GM19467 (cell line): ENCODE measurements at regions not wholly inside any gene's neighbourhood (a gene's known extent, or its start where the extent isn't known, plus 50 kb on each side); places are given as distances from the start of the nearest gene placed in this dataset.
"Not testable (repeated sequence)": the region's sequence is repeated elsewhere in the genome, so short reads cannot be mapped to it uniquely, and the experiment has no call there.

Source experiments
- ATAC-seq: cut with Tn5 transposase; IDR thresholded peaks from one replicate; pipeline ENCODE4 v1.9.1; 2021; ENCODE audit warnings: mild to moderate bottlenecking, moderate library complexity; ENCODE audit not compliant: unreplicated experiment

DNA sequence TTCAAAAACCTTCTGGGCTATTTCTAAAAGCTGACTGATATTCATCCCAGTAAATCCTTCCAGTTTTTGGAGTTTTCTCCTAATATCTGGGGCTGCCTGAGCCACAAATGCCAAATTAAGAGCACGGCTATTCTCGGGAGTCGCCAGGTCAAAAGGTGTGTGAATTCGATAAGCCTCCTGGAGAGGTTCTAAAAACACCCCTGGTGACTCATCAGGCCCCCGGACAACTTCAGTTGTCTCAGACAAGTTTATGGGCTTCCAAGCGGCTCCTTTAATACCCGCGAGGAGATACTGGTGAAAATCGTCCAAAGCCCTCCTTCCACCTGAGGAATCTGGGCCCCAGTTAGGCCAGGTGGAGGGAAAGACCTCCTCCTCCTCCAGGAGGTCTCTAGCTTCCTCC, 677.1 kb downstream of the TMEM121 start:
- no peak for ATAC-seq

DNA sequence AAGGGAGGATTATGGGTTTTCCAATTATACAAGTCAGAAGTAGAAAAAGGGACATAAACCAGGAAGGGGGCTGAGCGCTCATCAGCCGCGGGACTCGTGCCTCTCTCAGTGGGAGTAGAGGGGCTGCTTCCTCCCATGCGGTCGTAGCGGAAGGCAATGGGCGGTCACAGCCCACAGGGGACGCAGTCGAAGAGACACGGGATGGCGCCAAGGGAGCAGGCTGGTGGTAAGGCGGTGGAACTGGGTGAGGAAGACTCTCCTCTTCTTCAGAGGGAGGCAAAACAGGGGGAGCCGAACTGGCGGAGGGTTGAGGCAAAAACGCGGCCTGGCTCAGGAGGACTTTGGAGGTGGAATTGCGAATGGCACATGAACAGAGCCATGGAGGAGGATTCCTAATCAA, 677.7 kb downstream of the TMEM121 start:
- no peak for ATAC-seq

DNA sequence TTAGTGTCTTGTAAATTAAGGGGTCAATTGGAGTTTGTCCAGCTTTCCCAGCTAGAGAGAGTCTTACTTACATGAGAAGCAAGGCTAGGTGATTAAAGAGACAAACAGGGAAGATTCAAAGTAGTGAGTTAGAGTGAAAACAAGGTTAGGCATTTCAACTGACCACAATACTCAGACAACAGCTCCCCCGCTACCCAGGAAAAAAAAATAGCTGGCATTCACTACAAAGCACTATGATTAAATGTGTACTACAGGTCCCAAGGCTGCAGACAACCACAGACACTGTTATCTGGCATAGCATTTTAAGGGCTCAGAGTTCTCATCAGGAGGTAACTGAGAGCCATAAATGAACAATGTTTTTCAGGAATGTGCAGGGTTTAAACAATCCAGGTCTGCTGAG, 680.9 kb downstream of the TMEM121 start:
- no peak for ATAC-seq

DNA sequence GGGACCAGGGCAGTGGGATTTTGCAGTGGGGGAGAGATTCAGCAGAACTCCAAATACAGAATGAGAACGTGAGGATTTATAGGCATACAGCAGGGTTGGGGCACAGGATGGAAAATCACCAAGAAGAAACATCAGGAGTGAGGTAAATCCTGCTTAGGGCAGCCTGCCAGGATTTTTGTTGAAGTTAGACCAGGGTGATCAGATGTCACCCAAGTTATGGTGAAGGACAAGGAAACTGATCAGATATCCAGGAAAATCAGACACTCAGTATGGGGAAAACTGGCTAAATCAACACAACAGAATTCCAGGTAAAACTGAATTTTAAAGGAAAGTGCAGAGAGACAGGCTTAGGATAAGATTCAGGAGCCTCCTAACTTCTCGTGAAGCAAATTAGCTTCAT, 682.4 kb downstream of the TMEM121 start:
- ATAC-seq = no peak

DNA sequence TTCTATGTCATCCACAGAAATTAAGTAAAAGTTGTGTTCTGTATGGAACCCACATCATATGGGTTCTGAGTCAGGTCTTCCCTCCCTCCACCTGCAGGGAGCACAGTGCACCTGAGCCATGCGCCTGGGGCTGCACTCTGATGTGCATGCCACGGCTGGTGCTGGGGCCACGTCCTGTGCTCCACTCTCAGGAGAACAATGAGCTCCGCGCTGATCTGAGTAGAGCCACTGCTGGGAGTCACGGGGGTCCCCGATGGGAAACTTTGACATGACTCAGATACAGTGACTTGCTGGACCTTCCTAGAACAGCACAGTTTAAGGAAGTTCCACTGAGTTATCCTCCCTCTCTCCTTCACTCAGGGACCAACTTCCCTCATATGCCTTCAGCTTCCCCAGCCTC, 683.4 kb downstream of the TMEM121 start:
- no peak for ATAC-seq

DNA sequence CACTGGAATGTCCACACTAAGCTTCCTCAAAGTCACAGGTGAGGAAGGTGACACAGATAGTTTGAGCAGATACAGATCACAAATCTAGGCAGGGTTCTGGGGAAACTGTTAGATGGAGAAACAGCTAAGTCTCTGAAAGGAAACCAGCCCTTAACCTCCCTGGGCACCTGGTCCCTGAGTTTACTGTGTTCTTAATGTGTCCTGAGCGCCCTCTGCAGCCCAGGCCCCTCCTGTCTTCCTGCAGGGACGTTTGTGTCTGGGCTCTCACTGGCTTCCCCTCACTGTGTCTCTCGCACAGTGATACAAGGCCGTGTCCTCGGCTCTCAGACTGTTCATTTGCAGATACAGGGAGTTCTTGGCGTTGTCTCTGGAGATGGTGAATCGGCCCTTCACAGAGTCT, 684.3 kb downstream of the TMEM121 start:
- no peak for ATAC-seq

DNA sequence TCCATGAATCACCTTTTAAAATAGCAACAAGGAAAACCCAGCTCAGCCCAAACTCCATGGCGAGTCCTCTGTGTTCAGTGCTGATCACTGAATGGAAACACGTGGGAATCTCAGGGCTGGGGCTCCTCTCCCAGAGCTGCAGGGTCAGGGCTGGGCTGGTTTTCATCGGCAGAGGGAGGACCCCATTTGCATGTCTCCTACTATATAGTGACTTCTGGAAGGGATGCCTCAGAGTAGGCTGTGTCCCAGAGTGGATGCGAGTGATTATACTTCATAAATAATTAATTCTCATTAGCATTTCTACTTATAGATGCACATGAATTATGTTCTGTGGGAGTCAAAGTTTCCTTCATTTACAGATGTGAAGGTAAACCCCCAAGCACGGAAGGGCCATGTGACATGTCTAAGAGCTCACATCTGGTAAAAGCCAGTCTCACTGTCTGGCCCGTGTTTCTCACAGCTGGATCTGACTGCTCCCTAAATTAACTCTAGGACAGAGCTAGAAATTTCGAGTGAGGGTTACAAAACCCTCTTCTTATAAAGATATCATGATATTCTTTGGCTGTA, 685.0 kb downstream of the TMEM121 start:
- ATAC-seq = no peak

DNA sequence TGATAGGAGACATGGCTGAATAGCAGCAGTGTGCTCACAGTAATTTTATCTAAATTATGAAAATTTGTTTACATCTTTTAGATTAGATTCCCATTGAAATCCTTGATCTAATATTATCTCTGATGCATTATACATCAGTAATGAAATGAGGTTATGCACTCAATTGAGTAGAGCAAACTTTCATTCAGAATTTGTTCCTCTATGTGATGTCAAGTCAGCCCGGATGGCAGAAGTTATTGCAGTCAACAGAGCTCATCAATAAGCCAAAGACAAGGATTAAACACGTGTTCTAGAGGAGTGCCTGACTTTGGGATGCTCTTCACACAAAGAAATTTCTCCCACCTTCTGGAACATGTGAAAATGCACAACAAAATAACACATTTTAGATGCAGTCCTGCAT, 688.8 kb downstream of the TMEM121 start:
- no peak for ATAC-seq

DNA sequence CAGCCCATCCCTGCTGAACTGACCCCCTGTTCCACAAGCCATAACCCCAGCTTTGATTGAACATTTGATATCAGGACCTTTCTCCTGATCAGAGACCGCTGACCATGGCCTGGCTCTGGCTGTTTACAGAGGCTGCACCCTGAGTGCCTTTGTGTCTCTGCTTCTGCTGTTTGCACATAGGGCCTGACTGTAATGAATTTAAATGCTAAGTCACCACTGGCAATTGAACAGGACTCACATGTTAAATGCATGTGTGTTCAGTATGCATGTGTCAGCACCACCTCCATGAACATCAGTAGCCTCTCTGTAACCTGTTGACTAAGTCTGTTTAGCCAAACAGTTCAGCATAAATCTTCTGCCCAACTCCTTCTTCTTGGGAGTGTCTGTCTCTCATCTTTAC, 690.3 kb downstream of the TMEM121 start:
- ATAC-seq = no peak

DNA sequence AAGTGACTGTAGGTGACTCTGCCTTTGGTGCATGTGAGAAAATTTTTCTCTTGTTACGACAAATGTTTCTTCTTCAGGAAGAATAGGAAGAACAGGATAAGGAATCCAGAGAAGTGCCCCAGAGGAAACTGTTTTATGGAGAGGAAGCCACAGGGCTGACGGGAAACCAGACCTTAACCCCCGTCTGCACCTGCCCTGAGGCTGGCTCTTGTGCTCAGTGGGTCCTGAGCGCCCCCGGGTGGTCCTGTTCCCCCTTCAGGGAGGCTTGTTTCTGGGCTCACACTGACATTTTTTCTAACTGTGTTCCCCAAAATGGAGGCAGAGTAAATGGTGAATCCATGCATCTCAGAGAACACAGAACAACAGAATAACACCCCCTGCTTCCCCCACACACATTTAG, 691.8 kb downstream of the TMEM121 start:
- no peak for ATAC-seq

DNA sequence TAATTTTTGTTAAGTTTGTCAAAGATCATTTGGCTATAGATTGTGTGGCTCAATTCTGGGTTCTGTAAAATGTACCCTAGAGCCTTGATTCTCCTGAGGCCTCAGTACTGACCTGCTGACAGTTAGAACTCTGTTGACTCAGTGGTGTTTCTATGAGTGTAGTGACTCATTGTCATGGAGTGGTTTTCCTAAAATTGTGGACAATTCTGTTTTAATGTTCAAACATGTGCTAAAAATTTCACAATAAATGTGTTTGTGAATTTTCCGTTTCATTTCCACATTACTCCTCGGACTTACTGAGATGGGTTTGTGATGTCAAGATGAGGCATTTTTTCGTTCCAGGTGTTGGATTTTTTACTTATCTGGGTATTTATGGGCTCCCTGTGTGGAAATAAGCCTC, 695.9 kb downstream of the TMEM121 start:
- no peak for ATAC-seq

DNA sequence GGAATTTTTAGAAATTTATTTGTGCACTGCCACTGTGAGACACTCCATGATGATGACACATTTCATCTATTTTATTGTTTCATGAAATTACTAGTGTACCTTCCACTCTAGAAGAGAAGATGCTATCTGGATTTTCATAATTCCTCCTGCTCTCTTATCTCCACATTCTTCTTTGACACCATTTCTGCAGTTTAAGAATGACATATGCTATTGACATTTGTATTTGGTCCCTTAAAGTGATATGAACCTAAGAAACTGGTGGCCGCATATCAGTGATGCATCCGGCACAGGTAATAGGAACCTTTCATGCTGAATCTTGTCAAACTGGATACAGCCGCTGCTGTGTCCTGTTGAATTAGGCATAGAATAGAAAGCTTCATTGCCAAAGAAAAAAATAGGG, 696.3 kb downstream of the TMEM121 start:
- no peak for ATAC-seq

DNA sequence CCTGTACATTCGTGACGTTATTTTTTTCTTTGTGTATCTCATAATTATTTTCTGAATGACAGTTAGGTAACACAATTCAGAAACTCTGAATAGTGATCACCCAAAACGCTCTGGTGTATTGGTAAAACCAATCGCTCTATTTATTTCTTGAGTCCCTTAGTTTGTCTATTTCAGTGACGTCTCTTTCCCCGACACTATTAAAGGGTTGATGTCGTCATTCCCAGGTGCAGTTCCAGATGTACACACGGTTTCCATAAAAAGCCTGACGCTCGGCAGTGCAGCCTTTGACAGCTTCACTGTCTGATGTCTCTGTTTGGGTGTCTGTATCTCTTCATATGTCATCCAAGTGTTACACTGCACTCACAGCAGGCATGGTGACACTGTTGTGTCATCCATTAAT, 701.4 kb downstream of the TMEM121 start:
- ATAC-seq = no peak

DNA sequence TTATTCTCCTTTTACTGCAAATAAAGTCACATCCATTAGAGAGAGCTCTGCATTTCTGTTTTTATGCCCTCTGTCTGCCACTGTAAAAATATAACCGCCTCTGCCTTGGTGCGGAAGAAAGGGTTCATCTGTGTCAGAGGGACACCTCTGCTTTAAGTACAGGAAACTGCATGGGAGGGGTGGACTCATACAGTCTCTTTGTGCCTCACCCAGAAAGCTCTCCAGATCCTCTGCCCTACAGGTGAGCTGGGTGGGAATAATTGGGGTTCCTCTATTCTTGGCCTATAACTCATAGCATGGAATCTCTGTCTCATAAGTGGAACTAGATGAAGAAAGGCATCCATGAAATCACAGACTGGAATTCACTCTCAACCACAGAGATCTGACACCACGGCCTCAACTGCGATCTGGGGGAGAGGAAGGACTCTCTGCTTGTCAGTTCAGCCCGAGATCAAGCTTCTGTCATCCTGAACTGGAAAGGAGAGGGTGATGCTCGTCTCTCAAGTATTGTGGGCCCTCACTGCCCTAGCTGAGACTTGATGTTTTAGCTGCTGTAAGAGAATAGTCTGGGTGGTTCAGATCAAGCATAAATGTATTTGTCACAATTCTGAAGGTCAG, 702.3 kb downstream of the TMEM121 start:
- no peak for ATAC-seq

DNA sequence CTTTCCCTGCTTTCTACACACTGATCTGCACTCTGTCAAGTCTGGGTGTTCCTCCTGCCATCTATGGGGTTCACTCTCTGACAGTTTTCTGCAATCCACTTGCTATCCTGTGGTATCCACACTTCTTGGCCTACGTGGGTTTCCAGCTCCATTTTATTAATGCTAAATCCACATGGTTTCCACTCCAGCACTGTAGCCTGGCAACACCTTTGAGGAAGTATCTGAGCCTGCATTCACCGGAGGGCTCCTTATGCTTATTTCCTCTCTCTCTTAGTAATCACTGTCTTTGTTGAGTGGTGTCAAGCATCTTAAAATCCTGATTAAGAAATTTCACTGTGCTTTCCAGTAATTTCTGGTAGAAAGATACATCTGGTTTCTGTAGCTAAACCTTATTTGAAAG, 703.7 kb downstream of the TMEM121 start:
- ATAC-seq = no peak

DNA sequence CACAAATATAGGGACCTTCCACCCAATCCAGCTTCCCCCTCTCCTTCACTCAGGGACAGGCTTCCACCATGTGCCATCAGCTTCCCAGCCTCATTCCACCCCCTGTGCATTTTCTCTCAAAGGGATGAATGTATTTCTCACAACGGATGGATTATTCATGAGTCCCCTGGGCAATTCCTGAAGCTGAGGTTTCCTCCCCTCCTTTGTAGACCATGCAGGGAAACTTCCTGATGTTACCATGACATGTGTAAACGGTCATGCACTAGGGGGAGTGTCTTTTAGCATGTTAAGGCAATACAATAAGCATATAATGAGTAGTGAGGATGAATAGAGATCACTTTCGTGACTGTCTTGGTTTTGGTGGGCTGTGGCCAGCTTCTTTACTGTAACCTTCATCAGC, 706.8 kb downstream of the TMEM121 start:
- not testable (repeated sequence) for ATAC-seq

DNA sequence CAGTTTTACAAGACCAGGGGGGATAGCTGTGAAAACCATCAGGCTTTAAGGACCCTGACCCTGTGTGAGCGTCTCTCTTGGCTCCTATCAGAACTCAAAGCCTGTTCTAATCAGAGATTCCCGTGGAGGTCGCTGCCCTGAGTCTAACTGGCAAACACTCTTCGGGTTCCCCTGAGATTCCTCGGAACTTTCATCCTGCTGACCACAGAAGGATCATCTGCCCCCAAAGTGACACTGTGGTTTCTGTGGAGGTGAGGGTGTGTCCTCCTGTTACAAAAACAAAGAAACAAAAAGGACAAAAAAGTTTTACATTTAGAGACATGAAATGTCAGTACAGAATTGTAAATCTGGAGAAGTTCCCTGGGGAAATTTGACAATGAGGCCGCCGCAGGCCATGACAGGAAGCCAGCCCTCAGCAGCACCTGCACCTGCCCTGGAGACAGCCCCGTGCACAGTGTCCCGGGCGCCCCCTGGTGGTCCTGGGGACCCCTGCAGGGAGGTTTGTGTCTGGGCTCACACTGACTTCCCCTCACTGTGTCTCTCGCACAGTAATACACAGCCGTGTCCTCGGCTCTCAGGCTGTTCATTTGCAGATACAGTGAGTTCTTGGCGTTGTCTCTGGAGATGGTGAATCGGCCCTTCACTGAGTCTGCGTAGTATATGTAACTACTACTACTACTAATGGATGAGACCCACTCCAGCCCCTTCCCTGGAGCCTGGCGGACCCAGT, 708.3 kb downstream of the TMEM121 start:
- ATAC-seq = not testable (repeated sequence)

DNA sequence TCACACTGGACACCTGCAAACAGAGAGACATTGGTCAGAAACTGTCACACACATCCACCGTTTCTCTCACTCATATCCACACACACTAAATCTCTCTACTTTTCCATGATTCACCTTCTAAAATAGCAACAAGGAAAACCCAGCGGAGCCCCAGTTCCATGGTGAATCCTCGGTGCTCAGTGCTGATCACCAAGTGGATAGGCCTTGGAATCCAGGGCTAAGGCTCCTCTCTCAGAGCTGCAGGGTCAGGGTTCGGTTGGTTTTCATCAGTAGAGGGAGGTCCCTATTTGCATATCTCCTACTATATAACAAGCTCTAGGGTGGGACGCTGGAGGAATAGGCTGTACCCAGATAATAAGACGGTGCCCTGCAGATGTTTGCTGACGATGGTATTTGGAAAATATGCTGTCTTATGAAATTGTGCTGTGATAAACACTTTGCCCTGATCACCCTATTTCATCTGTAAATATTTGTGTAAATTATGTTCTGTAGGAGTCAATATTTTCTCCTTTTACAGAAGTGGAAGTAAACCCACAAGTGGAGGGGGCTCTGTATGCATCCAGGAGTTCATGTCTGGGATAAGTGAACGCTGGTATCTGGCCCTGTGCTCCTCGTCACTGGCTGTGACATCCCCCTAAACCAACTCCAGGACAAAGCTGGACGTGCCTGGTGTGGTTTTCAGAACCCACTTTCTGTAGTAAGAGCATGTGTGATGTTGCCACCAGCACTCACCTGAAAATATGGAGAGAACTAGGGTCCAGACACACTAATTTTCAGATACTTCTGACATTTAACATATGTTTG, 709.2 kb downstream of the TMEM121 start:
- ATAC-seq = no peak

DNA sequence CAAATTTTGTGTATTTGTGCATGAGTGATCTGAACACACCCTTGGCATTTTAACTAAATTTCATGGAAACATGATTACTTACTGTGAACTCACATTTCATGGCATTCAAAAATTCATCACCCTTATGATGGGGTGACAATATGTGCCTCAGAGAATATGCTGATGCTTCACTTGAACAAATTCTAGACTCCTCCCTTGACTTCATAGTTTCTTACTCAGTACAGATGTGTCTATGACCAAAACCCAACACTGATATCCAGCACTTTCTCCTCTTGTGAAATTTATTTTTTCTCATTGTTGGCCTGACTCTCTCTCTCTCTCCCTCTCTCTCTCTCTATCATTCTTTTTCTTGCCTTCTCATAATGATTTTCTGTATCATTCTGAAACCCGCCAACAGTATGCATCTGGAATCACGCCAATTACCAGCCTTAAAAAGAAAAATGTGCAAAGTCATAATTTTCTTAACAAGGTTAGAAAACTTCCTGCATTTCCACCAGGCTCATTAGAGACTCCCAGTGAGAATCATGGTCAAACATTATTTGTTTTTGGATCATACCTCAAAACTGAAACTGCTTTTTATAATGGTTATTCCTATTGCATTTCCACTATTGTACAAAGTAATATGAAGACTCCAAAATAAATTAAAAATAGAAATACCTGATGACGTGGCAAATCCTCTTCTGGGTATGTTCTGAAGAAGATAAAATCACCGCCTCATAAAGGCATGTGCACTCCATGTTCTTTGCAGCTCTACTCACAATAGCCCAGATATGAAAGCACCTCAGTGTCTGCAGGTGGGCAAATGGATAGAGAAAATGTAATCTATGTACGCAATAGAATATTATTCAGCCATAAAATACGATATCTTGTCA, 722.2 kb downstream of the TMEM121 start:
- no peak for ATAC-seq

DNA sequence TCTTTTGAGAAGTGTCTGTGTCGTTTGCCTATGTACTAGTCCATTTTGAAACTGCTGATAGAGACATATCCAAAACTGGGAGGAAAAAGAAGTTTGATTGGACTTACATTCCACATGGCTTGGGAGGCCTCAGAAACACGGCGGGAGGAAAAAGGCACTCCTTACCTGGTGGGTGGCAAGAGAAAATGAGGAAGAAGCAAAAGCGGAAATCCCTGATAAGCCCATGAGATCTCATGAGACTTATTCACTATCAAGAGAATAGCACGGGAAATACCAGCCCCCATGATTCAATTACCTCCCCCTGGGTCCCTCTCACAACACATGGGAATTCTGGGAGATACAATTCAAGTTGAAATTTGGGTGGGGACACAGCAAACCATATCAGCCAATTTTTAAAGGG, 727.6 kb downstream of the TMEM121 start:
- not testable (repeated sequence) for ATAC-seq

DNA sequence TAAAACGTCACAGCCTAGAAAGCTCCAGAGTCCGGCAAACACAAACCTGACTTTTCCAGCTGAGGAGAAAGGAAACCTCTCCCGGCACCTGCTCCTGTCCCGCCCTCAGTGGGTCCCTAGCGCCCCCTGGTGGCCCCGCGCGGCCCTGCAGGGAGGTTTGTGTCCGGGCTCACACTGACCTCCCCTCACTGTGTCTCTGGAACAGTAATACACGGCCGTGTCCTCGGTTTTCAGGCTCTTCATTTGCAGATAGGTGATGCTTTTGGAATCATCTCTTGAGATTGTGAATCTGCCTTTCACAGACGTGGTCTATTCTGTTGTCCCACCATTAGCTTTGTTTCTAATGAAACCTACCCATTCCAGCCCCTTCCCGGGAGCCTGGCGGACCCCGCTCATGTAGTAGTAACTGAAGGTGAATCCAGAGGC, 731.2 kb downstream of the TMEM121 start:
- ATAC-seq = not testable (repeated sequence)
